ENCODE measurements at regions not wholly inside any gene's neighbourhood (a gene's known extent, or its start where the extent isn't known, plus 50 kb on each side); places are given as distances from the start of the nearest gene placed in this dataset.

- DNase-seq (ENCODE audit: low read depth), result peak; percentile 95
These were observed 908.0 kb downstream of the QKI start for GRCh38 chr6:164322533-164322932.

DNA sequence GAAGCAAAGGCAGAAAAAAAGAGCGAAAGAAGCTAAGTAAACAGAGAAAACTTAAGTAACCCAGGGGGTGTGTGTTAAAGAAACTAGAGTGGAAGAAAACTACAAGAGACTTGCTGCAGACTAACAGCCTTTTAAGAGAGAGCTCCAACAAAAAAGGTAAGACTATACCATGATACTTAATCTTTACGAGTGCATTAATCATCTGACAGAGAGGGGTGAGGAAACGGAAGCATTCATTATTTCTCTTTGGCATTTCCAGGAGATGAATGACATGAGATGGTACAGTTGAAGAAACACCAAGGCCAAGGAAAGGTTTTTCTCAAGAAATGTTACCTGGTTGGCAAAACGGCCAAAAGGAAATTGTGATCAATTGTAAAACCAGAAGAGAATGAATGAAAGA lies 906.8 kb downstream of the QKI start:
- DNase-seq (ENCODE audit: low read depth), result no peak

DNA sequence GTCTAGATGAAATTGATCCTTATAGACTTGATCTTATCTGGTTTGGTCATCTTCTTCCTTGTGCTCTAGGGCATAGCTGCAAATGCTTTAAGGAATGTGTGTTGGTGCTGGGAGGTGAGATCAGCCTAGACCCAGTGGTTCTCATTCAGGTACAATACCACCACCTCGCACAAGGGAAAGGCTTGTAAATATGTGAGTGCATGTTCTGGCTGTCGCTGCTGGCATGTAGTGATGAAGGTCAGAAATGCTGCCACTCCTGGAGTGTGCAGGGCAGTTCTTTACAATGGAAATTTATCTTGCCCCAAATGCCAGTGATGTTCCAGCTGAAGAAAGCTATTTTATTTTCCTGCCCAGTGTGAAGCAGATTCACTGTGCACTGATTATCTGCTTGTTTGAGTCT lies 900.9 kb downstream of the QKI start:
- DNase-seq (ENCODE audit: low read depth), result no peak

DNA sequence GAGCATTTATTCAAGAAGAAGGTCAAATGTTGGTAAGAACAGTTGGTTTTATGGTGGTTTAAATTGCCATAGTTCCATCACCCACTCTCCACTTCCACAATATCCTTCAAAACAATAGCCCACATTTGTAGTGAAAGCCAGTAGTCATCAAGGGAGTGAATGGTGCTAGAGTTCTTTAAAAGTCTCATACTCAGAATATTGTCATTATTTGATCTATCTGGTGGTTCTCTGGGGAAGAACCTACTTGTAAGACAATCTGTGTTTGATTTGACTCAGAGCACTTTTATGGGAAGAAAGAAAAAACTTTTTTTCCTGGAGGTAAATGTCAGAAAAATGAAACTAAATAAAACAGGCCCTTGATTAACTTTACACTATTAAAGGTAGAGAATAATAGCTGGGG lies 893.8 kb downstream of the QKI start:
- DNase-seq (ENCODE audit: low read depth), result no peak

DNA sequence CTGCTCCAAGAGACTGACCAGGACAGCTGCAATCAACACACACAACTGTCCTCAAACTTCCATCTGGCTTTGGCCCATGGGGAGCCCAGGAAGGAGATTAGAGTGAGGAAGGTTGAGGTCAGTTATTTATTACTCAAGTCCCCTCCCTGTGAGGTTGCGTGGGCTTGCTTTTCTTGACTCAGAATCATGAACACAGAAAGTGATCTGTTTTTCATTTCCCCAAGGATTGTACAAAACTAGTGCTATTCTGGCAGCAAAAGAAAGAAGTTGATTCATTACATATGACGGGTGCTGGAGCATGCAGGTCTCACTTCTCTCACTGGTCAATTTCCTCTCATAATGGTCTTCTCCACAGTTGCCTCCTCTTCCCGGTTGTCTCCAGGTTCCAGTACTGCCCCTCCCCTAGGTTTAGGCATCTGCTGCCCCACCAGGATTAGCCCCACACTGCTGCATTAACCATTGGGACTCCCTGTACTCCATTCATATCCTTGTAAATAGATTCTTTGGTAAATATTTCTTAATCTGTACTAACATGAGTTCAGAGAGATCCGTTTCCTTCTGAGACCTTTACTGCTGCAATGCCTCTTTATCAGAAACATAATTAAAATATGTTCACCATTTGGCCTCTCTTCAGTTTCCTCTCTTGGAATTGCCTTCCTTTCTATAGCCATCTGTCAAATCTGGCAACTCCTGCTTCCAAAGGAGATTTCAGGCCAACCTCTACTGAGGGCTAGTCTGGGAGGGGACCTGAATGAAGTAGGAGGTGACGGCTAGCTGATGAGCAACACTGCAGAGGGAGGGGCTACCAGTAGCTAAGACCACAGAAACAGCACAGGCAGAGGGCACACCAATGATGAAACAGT lies 888.8 kb downstream of the QKI start:
- peak; percentile 98 for DNase-seq (ENCODE audit: low read depth)

DNA sequence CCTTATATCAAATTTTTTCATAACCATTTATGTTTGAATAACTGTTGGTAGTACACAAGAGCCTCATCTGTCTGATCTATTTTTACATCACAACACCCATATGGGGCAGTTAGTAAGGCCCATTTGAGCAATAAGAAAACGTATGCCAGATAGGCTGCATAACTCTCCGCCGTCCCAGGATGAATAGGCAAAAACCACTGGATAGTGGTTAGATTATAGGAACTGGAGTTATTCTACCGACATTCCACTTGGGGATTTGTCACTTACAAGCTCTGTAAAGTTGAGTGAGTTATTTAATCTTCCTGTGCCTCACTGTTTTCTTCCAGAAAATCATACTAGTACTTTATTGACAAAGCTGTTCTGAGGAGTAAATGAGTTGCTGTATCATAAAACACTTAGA lies 881.9 kb downstream of the QKI start:
- DNase-seq (ENCODE audit: low read depth), result peak; percentile 78

- no peak for DNase-seq (ENCODE audit: low read depth)
These were observed 879.7 kb downstream of the QKI start for GRCh38 chr6:164294047-164294784.

DNA sequence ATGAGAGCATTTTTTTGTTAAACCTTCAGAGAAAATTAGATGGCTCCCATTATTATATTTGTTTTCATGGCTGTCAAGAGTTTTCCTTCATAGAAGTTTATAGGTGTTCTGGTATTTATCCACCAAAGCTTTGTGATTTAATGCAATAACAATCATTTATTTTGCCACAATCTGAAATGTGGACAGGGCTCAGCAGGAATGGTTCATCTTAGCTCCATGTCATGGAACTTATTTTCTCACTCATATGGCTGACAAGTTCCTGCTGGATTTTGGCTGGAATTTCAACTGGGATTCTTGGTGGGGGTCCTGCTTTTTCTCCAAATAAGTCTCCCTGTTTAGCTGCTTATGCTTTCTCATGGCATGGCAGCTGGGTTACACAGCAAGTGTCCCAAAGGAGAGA lies 876.7 kb downstream of the QKI start:
- DNase-seq (ENCODE audit: low read depth), result no peak

DNA sequence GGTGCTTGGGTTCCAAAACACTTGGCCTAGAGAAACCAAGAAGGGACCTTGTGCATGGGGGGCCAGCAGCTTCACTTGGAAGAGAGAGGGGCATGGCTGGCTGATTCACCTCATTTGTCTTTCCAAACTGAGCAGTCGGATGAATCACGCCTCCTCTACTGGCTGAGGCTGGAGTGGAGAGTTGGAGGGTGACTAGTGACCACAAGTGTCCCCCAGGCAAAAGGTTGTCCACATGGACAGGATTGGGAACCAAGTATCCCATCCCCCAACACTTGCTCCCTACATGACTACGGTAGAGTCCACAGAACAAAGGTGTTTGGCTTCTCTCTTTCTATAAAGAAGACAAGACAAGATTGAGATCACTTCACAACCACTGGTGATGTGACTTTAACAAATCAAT lies 875.6 kb downstream of the QKI start:
- no peak for DNase-seq (ENCODE audit: low read depth)

DNA sequence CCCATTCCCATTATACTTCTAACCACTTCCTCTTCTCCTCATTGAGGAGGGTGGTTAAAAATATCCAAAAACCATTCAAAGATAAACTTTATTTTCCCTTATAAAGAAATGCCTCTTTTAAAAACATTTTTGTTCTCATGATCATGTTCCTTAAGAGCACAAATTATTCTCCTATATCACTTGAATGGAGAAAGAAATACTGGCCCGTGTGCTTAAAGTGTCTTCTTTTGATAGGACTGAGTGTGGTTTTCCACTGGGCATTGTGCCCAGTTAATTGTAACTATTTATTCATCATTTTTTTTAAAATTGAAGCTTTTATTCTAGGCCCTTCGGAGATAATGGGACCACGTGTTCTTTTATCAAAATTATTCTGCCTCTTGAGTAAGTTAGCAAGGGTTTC lies 871.5 kb downstream of the QKI start:
- DNase-seq (ENCODE audit: low read depth), result peak; percentile 53

- DNase-seq (ENCODE audit: low read depth), result no peak
These were observed 869.1 kb downstream of the QKI start for GRCh38 chr6:164283574-164283973.

- DNase-seq (ENCODE audit: low read depth), result peak; percentile 53
These were observed 861.7 kb downstream of the QKI start for GRCh38 chr6:164276211-164276610.

- no peak for DNase-seq (ENCODE audit: low read depth)
These were observed 861.3 kb downstream of the QKI start for GRCh38 chr6:164275773-164276172.

DNA sequence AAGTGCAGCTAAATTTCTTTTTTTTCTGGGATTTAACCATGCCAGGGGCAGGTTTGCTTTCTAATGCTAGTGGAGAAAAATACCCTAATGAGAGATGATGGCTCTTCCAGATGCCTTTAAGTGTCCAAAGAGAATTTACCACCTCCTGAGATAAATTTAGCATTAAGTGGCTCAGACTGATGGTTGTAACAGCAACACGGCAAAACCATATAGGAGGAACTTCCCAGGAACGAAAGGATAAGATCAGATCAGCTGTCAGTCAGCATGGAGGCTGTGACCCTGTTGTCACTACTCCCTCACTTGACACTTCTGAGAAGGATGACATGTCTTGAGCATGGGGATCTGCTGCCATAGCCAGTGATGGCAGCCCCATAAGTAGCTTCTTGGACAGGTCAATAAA lies 860.0 kb downstream of the QKI start:
- no peak for DNase-seq (ENCODE audit: low read depth)

GRCh38 chr6:164273491-164273890 lies 859.0 kb downstream of the QKI start:
- DNase-seq (ENCODE audit: low read depth), result no peak

DNA sequence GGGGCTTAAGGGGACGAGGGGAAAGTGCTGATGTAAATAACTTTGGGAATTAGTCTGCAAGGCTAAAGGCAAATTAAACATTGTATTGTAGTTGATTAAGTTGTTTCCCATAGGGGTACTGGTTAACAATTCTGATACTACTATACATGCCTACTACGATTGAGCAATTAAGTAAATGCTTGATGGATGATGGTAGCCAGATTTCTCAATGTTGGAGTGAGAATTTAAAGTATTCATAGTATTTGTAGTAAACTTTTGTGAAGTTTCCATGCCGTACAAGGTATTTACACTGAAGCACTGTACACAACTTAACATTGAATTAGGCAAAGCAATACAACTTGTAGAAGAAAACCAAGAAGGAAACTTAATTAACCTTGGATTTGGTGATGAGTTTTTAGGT lies 852.3 kb downstream of the QKI start:
- DNase-seq (ENCODE audit: low read depth), result no peak

DNA sequence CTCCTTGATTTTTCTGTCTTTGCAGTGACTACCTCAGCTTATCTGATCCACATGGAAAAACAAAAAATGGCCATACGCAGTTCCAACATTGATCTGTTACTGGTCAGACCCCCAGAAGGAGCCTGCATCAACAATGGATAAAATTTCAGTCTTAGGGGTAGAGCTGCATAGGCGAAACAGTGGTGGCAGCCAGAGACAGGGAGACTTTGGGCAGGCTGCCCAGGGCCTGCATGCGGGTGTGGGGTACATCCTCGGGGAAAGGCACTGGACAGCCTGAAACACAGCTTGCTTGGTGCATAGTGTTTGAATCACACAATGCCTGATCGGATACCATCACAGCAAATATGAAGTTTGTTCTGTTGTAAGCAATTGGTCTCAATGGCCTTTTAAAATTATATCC lies 847.8 kb downstream of the QKI start:
- DNase-seq (ENCODE audit: low read depth), result no peak

- DNase-seq (ENCODE audit: low read depth), result no peak
These were observed 843.9 kb downstream of the QKI start for GRCh38 chr6:164258421-164258820.

- DNase-seq (ENCODE audit: low read depth), result peak; percentile 29
These were observed 838.4 kb downstream of the QKI start for GRCh38 chr6:164252948-164253347.

GRCh38 chr6:164252291-164252690 lies 837.8 kb downstream of the QKI start:
- DNase-seq (ENCODE audit: low read depth), result no peak

DNA sequence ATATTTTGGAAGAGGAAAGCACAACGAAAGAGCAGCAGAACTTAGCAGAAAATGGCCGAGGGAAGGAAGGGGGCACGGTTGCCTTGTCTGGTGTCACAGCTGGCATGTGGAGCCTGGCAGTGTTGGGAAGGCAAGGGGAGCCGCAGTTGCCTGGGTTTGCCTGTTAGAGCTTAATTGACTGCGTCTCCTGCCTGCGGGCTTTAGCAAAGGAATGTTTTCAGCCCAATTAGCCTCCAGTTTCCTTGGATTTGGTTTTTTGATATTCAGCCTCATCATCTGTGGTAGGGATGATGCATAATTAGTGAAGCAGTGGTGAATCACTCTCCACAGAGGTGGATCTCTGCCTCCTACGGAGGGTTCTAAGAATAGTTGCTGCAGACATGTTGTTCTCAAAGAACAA lies 832.6 kb downstream of the QKI start:
- DNase-seq (ENCODE audit: low read depth), result peak; percentile 90

GRCh38 chr6:164246082-164246481 lies 831.6 kb downstream of the QKI start:
- DNase-seq (ENCODE audit: low read depth), result no peak

- no peak for DNase-seq (ENCODE audit: low read depth)
These were observed 829.4 kb downstream of the QKI start for GRCh38 chr6:164243949-164244348.

Measured in LHCN-M2 (cell line).